GM12878 (cell line): ENCODE measurements at regions not wholly inside any gene's neighbourhood (a gene's known extent, or its start where the extent isn't known, plus 50 kb on each side); places are given as distances from the start of the nearest gene placed in this dataset.

Source experiments
- CBFB ChIP-seq: IDR thresholded peaks from 2 replicates; pipeline ENCODE4 v1.6.1; 2016; ENCODE audit warnings: antibody characterized with exemption, low read depth
- CTCF ChIP-seq, 3 experiments: IDR thresholded peaks in 2 of 3; conservative IDR thresholded peaks in 1 of 3; 2 replicates each; pipeline ENCODE4 v1.5.1; 2011; ENCODE audit warnings: low read depth in 3 of 3, low read length in 3 of 3, mild to moderate bottlenecking in 3 of 3, control low read depth in 2 of 3, moderate library complexity in 2 of 3, inconsistent platforms in 1 of 3, mixed read lengths in 1 of 3; ENCODE audit not compliant: control insufficient read depth in 2 of 3, insufficient read depth in 1 of 3; ENCODE audit errors: extremely low read depth in 1 of 3
- ESRRA ChIP-seq: IDR thresholded peaks from 2 replicates; pipeline ENCODE4 v1.6.1; 2012; ENCODE audit warnings: mild to moderate bottlenecking, low read length, improper control_type of control experiment
- EZH2 ChIP-seq: IDR thresholded peaks from 2 replicates; pipeline ENCODE4 v1.6.1; 2012; ENCODE audit warnings: low read depth, mild to moderate bottlenecking, control low read depth, inconsistent platforms, low read length, borderline replicate concordance; ENCODE audit not compliant: control insufficient read depth
- HDAC2 ChIP-seq: fragments of 200-600 bp; sonication (generic); IDR thresholded peaks from 2 replicates; pipeline ENCODE4 v1.6.1; 2017
- HDAC6 ChIP-seq: fragments of 200-600 bp; sonication (generic); IDR thresholded peaks from one replicate; pipeline ENCODE4 v1.8.0; 2017; ENCODE audit warnings: antibody characterized with exemption; ENCODE audit not compliant: unreplicated experiment
- HDGF ChIP-seq: fragments of 450-650 bp; IDR thresholded peaks from 2 replicates; pipeline ENCODE4 v1.6.1; 2016; ENCODE audit warnings: antibody characterized with exemption
- MXI1 ChIP-seq: fragments of 150-350 bp; IDR thresholded peaks from 2 replicates; pipeline ENCODE4 v1.6.1; 2011; ENCODE audit warnings: low read depth, mild to moderate bottlenecking, inconsistent platforms, low read length, improper control_type of control experiment
- POLR2AphosphoS5 ChIP-seq: IDR thresholded peaks from 2 replicates; pipeline ENCODE4 v1.6.1; 2011; ENCODE audit warnings: mild to moderate bottlenecking, low read length, inconsistent platforms
- RFX5 ChIP-seq: IDR thresholded peaks from 2 replicates; pipeline ENCODE4 v1.6.1; 2011; ENCODE audit warnings: low read depth, low read length, improper control_type of control experiment
- SMC3 ChIP-seq: IDR thresholded peaks from 2 replicates; pipeline ENCODE4 v1.6.1; 2011; ENCODE audit warnings: low read length, improper control_type of control experiment, borderline replicate concordance
- SRF ChIP-seq, 2 experiments: IDR thresholded peaks; 2 replicates each; pipeline ENCODE4 v1.6.1; 2011; ENCODE audit warnings: low read depth in 2 of 2, low read length in 2 of 2, mild to moderate bottlenecking in 1 of 2, moderate library complexity in 1 of 2
- ZNF274 ChIP-seq: IDR thresholded peaks from one replicate; pipeline ENCODE4 v1.8.0; 2011; ENCODE audit not compliant: insufficient read length, insufficient read depth
- ZNF687 ChIP-seq: fragments of 450-650 bp; IDR thresholded peaks from 2 replicates; pipeline ENCODE4 v1.6.1; 2017; ENCODE audit warnings: mild to moderate bottlenecking, moderate library complexity

GRCh38 chr5:61734001-61734400, 401.9 kb downstream of the ZSWIM6 start:
- TF ChIP-seq POLR2AphosphoS5 (no peak), ZNF687 (no peak), CTCF (IDR thresholded peaks at IDR 0.05 in 2 of 3, conservative IDR thresholded peaks at IDR 0.05 in 1 of 3; ENCODE audit: control insufficient read depth in 2 of 3, extremely low read depth in 1 of 3, insufficient read depth in 1 of 3, low read depth in 3 of 3, low read length in 3 of 3) (no peak), EZH2 (no peak), MXI1 (no peak), ESRRA (no peak), HDGF (no peak), HDAC2 (no peak), HDAC6 (no peak), SMC3 (no peak), SRF (IDR thresholded peaks at IDR 0.05; ENCODE audit: low read depth in 2 of 2, low read length in 2 of 2) (no peak), CBFB (no peak), ZNF274 (no peak), RFX5 (no peak)
